HL-60 (cell line): ENCODE measurements at regions not wholly inside any gene's neighbourhood (a gene's known extent, or its start where the extent isn't known, plus 50 kb on each side); places are given as distances from the start of the nearest gene placed in this dataset.
"Not testable (repeated sequence)": the region's sequence is repeated elsewhere in the genome, so short reads cannot be mapped to it uniquely, and the experiment has no call there.

Source experiments
- DNase-seq, 2 experiments: peaks; one replicate each; pipeline ENCODE4 v3.0.0-alpha.2; 2010 to 2020; ENCODE audit warnings: low read depth in 1 of 2, low spot score in 1 of 2
- H3K27ac ChIP-seq: fragments of 250-450 bp; sonication (Bioruptor Pico); replicated peaks from 2 replicates; pipeline ENCODE4 v1.5.1; 2020; ENCODE audit warnings: mild to moderate bottlenecking, moderate library complexity
- H3K27me3 ChIP-seq: fragments of 250-450 bp; sonication (Bioruptor Pico); 2 replicates; pipeline ENCODE4 v1.5.1; 2021; ENCODE audit warnings: mild to moderate bottlenecking, moderate library complexity; ENCODE audit not compliant: insufficient read depth, poor library complexity, severe bottlenecking
- H3K4me3 ChIP-seq: replicated peaks from 2 replicates; pipeline ENCODE4 v1.5.1; 2011; ENCODE audit warnings: mild to moderate bottlenecking, control low read depth, low read length; ENCODE audit not compliant: insufficient read depth
- CTCF ChIP-seq: IDR thresholded peaks from one replicate; pipeline ENCODE4 v1.5.1; 2011; ENCODE audit warnings: low read length, control low read depth, inconsistent platforms; ENCODE audit not compliant: insufficient read depth
- GABPA ChIP-seq: IDR thresholded peaks from 2 replicates; pipeline ENCODE4 v1.6.1; 2012; ENCODE audit warnings: low read depth
- POLR2AphosphoS5 ChIP-seq: IDR thresholded peaks from 2 replicates; pipeline ENCODE4 v1.6.1; 2012; ENCODE audit warnings: low read depth
- REST ChIP-seq: IDR thresholded peaks from 2 replicates; pipeline ENCODE4 v1.6.1; 2012; ENCODE audit warnings: low read depth; ENCODE audit not compliant: insufficient replicate concordance
- SPI1 ChIP-seq: IDR thresholded peaks from 2 replicates; pipeline ENCODE4 v1.6.1; 2012; ENCODE audit warnings: low read depth, mild to moderate bottlenecking, borderline replicate concordance

- H3K27me3 ChIP-seq, result no peaks in the 10 kb centered on the region
- no peak for DNase-seq
- no peak for TF ChIP-seq REST
- no peak for TF ChIP-seq POLR2AphosphoS5
- TF ChIP-seq GABPA, result no peak
- no peak for TF ChIP-seq SPI1
- H3K4me3 ChIP-seq, result no peak overlapping the region
- H3K27ac ChIP-seq, result no peak overlapping the region
Observed at GRCh38 chr6:103107985-103108384, 1714.5 kb downstream of the GRIK2 start.

- TF ChIP-seq SPI1, result no peak
- TF ChIP-seq REST, result no peak
- TF ChIP-seq POLR2AphosphoS5, result no peak
- no peak for TF ChIP-seq CTCF
- TF ChIP-seq GABPA, result no peak
- DNase-seq, result no peak
- no peak overlapping the region for H3K27ac ChIP-seq
Observed at GRCh38 chr6:103105686-103106085, 1712.2 kb downstream of the GRIK2 start.

GRCh38 chr6:103101267-103101666 lies 1707.8 kb downstream of the GRIK2 start:
- H3K27me3 ChIP-seq, result no peaks in the 10 kb centered on the region
- H3K4me3 ChIP-seq, result no peak overlapping the region
- no peak overlapping the region for H3K27ac ChIP-seq
- no peak for DNase-seq
- no peak for TF ChIP-seq SPI1
- TF ChIP-seq GABPA, result no peak
- no peak for TF ChIP-seq CTCF
- TF ChIP-seq POLR2AphosphoS5, result no peak
- TF ChIP-seq REST, result no peak

More at GRCh38 chr6:103105686-103106085, 1712.2 kb downstream of the GRIK2 start:
- no peaks in the 10 kb centered on the region for H3K27me3 ChIP-seq
- no peak overlapping the region for H3K4me3 ChIP-seq

GRCh38 chr6:103092414-103092813 lies 1698.9 kb downstream of the GRIK2 start:
- not testable (repeated sequence) for H3K27ac ChIP-seq, H3K27me3 ChIP-seq, H3K4me3 ChIP-seq
- peak in 1 of 2 experiments; percentile 1 for DNase-seq
